Panc1 (cell line): ENCODE measurements at regions not wholly inside any gene's neighbourhood (a gene's known extent, or its start where the extent isn't known, plus 50 kb on each side); places are given as distances from the start of the nearest gene placed in this dataset.

ENCODE experiments used
- ATAC-seq: fragments of 200-7000 bp; cut with Tn5 transposase; 2 replicates; pipeline ENCODE4 v1.9.1; 2020; ENCODE audit warnings: mild to moderate bottlenecking, moderate library complexity
- BruUV-seq: library from RNA; stranded (reverse); fragments of 400-500 nt; replicated peaks from 2 replicates; lab custom pipeline; 2021; lab: Mats Ljungman, UMichigan
- CTCF ChIA-PET: fragments of 300-600 bp; sonication (Branson Sonifier 250); formaldehyde crosslinking; loops from one replicate; lab custom pipeline; 2022; ENCODE audit warnings: antibody characterized with exemption; lab: Charles Lee
- POLR2A ChIA-PET: fragments of 300-600 bp; sonication (Branson Sonifier 250); formaldehyde crosslinking; loops from one replicate; lab custom pipeline; 2022; ENCODE audit warnings: antibody characterized with exemption; lab: Charles Lee
- DNase-seq: peaks from one replicate; pipeline ENCODE4 v3.0.0-alpha.2; 2010; ENCODE audit warnings: low read depth, low spot score
- H3K27ac ChIP-seq: 2 replicates; pipeline ENCODE4 v1.5.1; 2011; ENCODE audit warnings: mild to moderate bottlenecking, low read length, inconsistent platforms
- H3K27me3 ChIP-seq: fragments of 200-500 bp; sonication (Bioruptor generic); 2 replicates; pipeline ENCODE4 v1.6.0; 2014; ENCODE audit warnings: low read length, inconsistent platforms; ENCODE audit not compliant: control insufficient read depth, insufficient read depth
- H3K36me3 ChIP-seq: fragments of 200-500 bp; sonication (Bioruptor generic); 2 replicates; pipeline ENCODE4 v1.5.1; 2014; ENCODE audit warnings: inconsistent platforms, mild to moderate bottlenecking, low read length, moderate library complexity; ENCODE audit not compliant: control insufficient read depth, insufficient read depth
- H3K4me1 ChIP-seq: 2 replicates; pipeline ENCODE4 v1.5.1; 2011; ENCODE audit warnings: inconsistent platforms, mild to moderate bottlenecking, low read length, moderate library complexity; ENCODE audit not compliant: control insufficient read depth, insufficient read depth
- H3K4me3 ChIP-seq, 2 experiments: 2 replicates each; pipeline ENCODE4 v1.5.1; 2011 to 2012; ENCODE audit warnings: low read depth in 2 of 2, low read length in 2 of 2, mild to moderate bottlenecking in 2 of 2, inconsistent platforms in 1 of 2, moderate library complexity in 1 of 2
- H3K9me3 ChIP-seq: fragments of 200-500 bp; sonication (Bioruptor generic); 2 replicates; pipeline ENCODE4 v1.5.1; 2014; ENCODE audit warnings: low read depth, mild to moderate bottlenecking, inconsistent platforms, low read length, moderate library complexity; ENCODE audit not compliant: control insufficient read depth, insufficient read depth
- CTCF ChIP-seq: fragments of 450-650 bp; IDR thresholded peaks from 2 replicates; pipeline ENCODE4 v1.5.1; 2017; ENCODE audit warnings: mild to moderate bottlenecking
- POLR2AphosphoS5 ChIP-seq: IDR thresholded peaks from 2 replicates; pipeline ENCODE4 v1.6.1; 2012; ENCODE audit warnings: mild to moderate bottlenecking, low read depth, low read length, moderate library complexity
- REST ChIP-seq, 2 experiments: IDR thresholded peaks; 2 replicates each; pipeline ENCODE4 v1.6.1; 2011 to 2012; ENCODE audit warnings: low read depth in 2 of 2, control low read depth in 1 of 2, low read length in 1 of 2, mild to moderate bottlenecking in 1 of 2, moderate library complexity in 1 of 2; ENCODE audit not compliant: insufficient read depth in 1 of 2
- SIN3A ChIP-seq: IDR thresholded peaks from 2 replicates; pipeline ENCODE4 v1.6.1; 2012; ENCODE audit warnings: low read depth, mild to moderate bottlenecking, low read length, moderate library complexity, borderline replicate concordance; ENCODE audit not compliant: insufficient read depth
- TCF7L2 ChIP-seq: IDR thresholded peaks from 2 replicates; pipeline ENCODE4 v1.6.1; 2011; ENCODE audit warnings: mild to moderate bottlenecking, low read depth, low read length, inconsistent platforms
- in situ Hi-C: cut with HindIII; loops from 2 replicates; pipeline ENCODE4 v1.10.0; 2016; ENCODE audit warnings: low sequenced_read_pairs, low pct_unique_long_range_greater_than_20kb
- intact Hi-C: fragments of 100-400 bp; cut with micrococcal nuclease; formaldehyde crosslinking; loops from one replicate; pipeline ENCODE4 v1.10.0; 2022; ENCODE audit not compliant: unreplicated experiment

- intact Hi-C loops (no loop called here), in situ Hi-C loops (no loop called here)
- Histone ChIP-seq H3K27me3 (0 out of 2 replicates have a peak, but pooled peaks cover 4% of the 10 kb centered on the region), H3K9me3 (no peaks in the 10 kb centered on the region), H3K4me3 (no peak overlapping the region), H3K27ac (no peak overlapping the region), H3K36me3 (no peaks in the 10 kb centered on the region), H3K4me1 (no peaks in the 10 kb centered on the region)
- TF ChIP-seq REST (IDR thresholded peaks at IDR 0.05; ENCODE audit: insufficient read depth in 1 of 2, low read depth in 2 of 2, low read length in 1 of 2) (no peak), POLR2AphosphoS5 (no peak), SIN3A (no peak), CTCF (no peak), TCF7L2 (no peak)
- BruUV-seq: no TSS peak
- DNase-seq (no peak), ATAC-seq (no peak)
- CTCF ChIA-PET: no interaction called here
- POLR2A ChIA-PET: no interaction called here
Measured at GRCh38 chr19:29106346-29106885, 106.5 kb downstream of the UQCRFS1 start.

- BruUV-seq: no TSS peak
- Histone ChIP-seq H3K4me3 (no peak overlapping the region), H3K4me1 (no peaks in the 10 kb centered on the region), H3K27ac (no peak overlapping the region), H3K36me3 (no peaks in the 10 kb centered on the region), H3K9me3 (no peaks in the 10 kb centered on the region), H3K27me3 (0 out of 2 replicates have a peak, but pooled peaks cover 4% of the 10 kb centered on the region)
- TF ChIP-seq POLR2AphosphoS5: no peak
- no peak for TF ChIP-seq CTCF
- TF ChIP-seq SIN3A: no peak
- TF ChIP-seq REST (IDR thresholded peaks at IDR 0.05; ENCODE audit: insufficient read depth in 1 of 2, low read depth in 2 of 2, low read length in 1 of 2): no peak
- TF ChIP-seq TCF7L2: no peak
- POLR2A ChIA-PET: no interaction called here
- no peak for DNase-seq
- intact Hi-C loops (no loop called here), in situ Hi-C loops (no loop called here)
- no peak for ATAC-seq
- CTCF ChIA-PET: no interaction called here
Measured at GRCh38 chr19:29105629-29106292, 107.2 kb downstream of the UQCRFS1 start.
